ENCODE measurements at regions not wholly inside any gene's neighbourhood (a gene's known extent, or its start where the extent isn't known, plus 50 kb on each side); places are given as distances from the start of the nearest gene placed in this dataset.
A peak's percentile ranks its signal among the peaks of the same experiment; 100 is the strongest.

DNA sequence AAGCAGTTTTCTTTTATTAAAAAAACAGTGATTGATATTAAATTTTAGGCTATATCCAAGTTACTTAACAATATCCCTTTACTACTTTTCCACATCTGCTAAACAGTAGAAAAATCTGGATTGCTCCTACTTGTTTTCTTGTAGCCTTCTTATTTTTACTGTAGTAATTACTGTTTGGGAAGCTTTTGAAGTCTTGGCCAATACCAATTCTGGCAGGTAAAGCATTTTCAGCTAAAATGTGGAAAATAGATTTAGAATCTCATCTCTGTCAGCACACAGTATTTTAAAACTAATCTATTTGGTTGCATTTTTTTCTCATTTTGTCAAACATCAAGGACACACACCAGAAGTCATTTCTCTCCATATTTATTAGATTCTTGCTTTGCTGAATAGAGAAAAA is 1485.7 kb upstream of the PIK3C3 start:
- no peak for DNase-seq (ENCODE audit: low spot score)

DNA sequence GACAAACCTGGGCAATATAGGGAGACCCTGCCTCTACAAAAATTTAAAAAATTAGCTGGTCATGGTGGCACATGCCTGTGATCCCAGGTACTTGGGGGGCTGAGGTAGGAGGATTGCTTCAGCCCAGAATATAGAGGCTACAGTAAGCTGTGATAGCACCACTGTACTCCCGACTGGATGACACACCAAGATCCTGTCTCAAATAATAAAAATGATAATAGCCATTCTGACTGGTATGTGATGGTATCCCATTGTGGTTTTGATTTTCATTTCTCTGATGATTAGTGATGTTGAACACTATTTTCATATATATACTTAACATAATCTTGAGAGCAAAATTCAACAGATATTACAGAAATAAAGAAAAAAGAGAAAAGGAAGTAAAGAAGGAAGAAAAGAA is 1491.0 kb upstream of the PIK3C3 start:
- no peak for DNase-seq (ENCODE audit: low spot score)

DNA sequence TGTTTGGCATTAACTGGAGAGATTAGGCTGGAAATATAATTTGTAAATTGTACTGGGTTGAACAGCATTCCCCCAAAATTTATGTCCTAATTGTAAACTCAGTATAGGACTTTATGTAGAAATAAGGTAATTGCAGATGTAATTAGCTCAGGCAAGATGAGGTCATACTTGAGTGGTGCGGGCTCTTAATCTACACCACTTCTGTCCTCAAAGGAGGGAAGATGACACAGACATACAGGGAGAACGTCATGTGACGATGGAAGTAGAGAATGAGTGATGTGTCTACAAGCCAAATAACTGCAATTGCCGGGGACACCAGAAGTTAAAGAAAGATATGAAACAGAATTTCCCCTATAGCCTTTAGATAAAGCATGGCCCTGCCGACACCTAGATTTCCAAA is 1501.1 kb upstream of the PIK3C3 start:
- DNase-seq (ENCODE audit: low spot score), result no peak

DNA sequence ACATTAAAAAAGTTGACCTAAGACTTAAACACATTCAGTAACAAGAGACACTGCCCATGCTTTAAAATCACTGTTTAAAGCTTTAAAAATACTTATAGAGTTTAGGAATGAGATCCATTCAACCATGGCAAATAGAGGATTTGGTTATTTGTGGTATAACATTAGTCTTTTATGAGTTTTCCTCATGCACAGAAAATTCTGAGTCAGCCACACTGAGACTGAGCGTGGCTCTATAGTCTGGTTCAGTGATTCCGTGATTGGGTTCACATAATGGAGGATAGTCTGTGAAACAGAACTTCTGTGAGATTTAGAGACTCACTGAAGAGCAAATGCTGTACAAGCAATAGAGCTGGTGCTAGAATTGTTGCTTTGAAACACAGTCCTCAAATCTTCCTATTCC is 1502.4 kb upstream of the PIK3C3 start:
- DNase-seq (ENCODE audit: low spot score), result no peak

DNA sequence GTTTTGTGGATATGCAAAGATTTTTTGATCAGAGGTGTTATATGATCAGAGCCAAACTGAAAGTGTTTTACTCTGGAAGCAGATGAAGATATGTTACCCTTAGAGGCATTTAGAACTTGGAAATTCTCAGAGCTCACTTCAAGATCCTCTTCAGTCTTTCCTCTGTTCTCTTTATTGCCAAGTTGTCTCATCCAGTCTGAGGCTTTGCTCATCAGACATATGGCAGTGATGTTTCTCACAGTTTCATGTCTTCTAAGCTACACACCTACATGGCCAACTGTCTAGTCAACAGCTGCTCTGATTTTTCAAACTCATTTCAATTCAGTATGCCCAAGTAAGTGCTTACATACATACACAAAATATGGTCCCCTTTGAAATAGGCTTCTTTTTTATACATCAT is 1504.3 kb upstream of the PIK3C3 start:
- no peak for DNase-seq (ENCODE audit: low spot score)

DNA sequence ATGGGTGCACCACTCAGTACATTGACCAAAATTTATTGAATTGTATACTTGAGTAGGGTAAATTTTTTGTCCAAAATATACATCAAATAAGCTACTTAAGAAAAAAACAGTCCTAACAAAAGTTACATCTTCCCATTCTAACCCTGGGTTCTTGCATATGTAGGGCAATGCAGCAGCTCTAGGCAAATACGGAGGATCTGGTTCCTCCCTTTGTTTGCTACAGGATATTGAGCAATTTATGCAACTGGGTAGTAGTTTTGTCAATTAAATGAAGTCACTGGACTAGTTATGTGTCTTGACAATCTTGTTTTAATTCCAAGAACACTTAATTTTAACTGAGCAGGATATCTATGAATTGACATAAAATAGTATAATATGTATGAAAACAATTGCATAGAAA is 1507.2 kb upstream of the PIK3C3 start:
- no peak for DNase-seq (ENCODE audit: low spot score)

DNA sequence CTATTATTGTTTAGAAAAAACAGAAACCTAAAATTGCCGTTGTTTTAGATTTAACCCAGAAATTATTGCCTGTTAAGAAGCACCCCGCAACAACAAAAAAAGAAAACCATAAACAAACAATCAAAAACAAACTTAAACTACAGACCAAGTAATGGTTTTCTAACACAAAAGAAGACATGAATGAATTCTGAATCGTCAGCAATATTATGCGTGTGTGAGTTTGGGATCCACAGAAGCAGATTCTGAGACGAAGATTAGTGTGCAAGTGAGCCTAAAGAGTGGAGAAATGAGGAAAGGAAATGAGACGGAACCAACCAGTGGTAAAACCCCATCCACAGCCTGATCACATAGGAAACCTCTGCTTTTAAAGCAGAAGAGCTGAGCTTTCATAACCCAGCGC is 1514.9 kb upstream of the PIK3C3 start:
- no peak for DNase-seq (ENCODE audit: low spot score)

DNA sequence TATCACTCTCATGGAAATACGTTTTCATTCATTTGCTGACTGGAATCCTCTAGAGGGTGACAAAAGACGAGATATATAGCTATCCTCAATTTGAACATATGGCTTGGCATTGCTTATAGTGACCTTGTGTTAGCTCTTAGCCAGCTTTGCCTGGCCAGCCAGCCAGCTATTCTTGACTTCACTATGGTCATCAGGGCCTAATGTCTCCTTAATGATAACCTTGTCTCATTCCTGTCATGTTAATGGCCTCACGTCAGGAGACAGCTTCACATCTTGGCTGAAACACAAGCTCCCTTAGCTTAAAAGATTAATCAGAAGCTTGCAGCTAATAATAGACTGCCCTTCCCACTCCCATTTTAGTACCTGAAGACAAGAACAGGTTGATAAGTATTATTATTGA is 1517.5 kb upstream of the PIK3C3 start:
- no peak for DNase-seq (ENCODE audit: low spot score)

DNA sequence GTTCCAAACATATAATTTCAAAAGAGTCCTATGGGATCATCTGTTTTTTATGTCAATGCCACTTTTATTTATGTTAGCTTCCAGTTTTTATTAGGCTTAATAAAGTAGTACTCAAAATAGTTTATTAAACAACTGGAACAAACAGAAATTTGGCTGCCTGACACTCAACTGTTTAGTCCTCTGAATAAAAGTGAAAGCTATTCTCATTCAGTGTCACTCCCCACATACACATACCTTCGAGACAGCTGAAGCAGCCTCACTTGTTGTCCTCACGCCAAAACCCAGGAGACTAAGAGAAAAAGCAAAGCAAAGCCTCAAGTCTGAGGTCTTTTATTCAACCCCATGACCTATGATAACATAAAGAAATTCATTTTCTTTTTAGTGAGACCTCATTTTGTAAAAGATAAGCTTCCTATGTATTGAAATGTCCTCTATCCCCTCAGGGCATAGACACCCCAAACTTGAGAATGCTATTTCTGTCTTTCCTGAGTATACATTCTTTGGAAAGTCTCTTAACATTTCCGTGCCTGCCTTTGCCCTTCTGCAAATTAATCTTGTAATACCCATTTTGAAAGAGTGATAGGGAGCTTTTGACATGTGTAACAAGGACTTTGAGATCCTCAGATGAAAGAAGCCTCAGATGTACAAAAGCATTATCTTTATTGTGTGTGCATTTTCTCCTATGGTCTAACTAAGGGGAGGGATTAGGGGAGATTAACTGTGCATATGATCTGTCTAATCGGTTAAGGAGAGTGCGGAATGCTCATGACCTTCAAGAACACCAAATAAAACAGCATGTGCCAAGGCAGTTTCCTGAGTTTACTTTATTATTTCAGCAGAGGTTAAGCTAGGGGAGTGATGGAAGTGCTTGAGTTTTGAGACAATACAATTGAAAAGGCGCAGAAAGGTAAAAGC is 1523.7 kb upstream of the PIK3C3 start:
- DNase-seq (ENCODE audit: low spot score), result peak; percentile 4

DNA sequence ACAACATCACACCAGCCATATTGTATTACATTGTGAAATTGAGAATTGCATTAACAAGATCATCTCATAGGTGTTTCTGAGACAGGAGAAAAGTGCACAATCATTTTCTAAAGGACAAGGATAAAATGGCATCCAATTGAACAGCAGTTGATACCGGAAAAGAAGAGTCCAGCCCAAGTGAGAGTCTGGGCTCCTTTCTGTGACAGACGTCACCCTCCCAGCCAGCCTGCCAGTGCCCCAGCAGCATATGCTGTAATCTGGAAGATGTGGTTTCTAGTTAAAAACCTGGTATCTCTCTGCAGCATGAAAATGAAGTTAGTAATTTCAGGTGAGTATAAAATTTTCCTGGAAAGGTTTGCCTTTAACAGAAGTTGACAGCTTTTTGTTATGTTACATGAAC is 1531.7 kb upstream of the PIK3C3 start:
- DNase-seq (ENCODE audit: low spot score), result no peak

DNA sequence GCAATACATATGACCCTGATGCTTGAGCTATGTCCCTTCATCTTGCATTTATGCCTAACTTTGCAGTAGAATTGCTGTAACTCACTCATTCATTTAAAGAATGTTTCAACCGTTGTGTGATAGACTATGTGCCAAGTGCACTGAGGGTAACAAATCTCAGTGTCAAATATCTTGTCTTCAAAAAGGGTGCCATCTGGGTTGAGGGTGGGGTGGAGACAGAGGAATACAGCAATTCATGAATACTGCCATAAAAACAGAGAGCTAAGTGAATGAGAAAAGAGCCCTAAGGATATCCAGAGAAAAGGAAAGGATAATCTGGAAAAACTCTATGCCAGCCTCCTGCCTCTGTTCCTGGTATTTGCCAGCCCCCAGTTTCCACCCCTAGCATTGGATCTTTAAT is 1534.4 kb upstream of the PIK3C3 start:
- no peak for DNase-seq (ENCODE audit: low spot score)

DNA sequence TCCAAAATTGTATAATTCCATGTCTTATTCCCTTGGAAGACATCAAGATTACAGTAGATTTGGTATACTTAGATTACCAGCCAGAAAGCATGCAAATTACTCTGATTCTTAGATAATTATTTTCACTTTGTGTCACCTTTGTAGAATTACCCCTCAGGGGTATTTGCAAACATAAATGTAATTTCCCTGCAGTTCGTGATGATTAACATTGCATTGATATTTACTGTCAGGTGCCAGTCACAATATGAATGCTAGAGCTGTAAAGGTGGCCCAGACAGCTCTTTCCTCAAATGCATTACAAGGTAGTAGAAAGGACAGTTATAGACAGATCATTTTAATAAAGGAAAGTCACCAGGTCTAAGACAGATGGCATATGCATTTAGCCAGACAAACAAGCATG is 1537.5 kb upstream of the PIK3C3 start:
- DNase-seq (ENCODE audit: low spot score), result no peak

DNA sequence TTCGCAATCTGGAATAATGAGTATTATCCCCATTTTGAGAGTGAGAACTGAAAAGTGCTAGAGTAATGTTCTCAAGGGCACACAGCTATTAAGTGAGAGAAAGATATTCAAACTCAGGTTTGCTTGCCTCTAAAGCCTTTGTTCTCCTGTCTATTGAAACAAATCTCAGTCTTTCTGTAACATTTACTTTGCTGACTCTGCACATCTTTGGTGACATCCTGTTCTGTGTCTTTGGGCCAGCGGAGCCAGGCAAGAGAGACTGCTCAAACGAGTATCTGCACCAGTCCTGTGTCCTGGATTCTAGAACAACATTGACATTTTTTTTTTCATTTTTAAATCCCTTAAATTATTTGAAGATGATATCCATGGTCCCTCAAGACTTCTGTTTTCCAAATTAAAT is 1539.2 kb upstream of the PIK3C3 start:
- no peak for DNase-seq (ENCODE audit: low spot score)

DNA sequence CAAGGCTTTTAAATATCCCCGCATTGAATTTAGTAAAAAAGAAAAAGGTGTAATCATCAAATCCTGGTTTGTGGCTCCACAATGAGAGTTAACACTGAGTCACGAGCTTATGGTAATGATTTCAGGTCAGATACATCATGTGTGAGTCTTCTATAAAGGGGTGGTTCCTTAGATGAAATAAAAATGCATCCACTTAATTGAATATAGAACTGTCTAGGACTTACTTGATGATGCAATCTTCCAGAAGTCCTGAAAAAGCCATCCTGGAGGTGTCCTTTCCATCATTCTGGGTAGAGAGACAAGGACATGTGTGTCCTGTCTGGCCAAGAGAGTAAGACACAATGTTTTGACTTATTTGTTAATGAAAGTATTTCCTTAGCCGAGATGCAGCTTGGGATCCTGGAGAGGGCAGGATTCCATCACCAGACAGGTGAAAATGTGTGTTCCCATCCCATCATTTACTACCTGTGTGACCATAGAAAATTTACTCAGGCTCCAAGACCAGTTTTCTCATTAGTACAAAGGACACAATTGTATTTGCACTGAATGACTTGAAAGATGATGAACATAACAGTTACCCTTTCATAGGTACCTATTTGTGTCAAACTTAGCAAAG is 1539.8 kb upstream of the PIK3C3 start:
- DNase-seq (ENCODE audit: low spot score), result no peak

DNA sequence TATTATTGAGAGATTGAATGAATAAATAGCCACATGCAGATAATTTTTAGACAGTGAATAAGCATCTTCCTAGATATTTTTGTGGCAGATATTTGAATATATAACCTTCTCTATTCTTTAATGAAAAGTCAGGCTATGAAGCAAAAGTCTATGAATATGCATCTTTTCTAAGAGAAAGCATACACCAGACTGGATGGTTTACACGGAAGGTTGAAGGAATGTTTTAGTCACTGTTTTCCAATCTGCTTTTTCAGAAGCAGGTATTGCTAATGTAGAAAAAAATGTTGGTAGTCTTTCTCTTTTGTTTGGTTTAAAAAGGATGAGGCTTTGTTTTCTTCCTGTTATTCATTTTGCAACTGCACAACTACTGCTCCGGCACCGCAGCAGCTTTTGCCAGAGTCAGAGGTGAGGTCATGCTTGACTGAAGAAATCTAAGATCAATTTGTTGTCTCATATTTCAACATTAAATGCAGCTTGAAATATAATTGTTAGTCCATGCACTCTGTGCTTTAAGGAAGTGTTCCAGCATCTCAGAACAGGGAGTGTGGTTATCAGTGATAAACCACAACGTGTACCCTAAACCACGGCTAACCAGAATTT is 1540.8 kb upstream of the PIK3C3 start:
- peak; percentile 7 for DNase-seq (ENCODE audit: low spot score)

DNA sequence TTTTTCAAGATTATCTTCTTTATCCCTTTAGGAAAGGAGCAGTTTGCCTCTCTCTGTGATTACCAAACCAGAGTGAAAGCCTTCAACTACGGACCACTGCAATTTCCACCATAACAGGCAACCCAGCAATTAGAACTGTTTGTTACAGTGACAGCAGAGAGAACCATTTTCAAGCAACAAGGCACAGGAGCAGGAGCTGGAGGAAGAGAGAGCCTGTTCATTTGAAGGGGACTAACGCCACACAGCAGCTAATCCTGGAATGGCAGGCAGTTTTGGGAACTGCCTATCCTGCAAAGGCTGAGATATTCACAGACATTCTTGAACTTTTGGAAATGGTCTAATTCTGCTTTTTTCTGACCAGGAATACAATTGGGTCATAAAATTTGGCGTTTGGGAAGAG is 1541.9 kb upstream of the PIK3C3 start:
- DNase-seq (ENCODE audit: low spot score), result peak; percentile 49

DNA sequence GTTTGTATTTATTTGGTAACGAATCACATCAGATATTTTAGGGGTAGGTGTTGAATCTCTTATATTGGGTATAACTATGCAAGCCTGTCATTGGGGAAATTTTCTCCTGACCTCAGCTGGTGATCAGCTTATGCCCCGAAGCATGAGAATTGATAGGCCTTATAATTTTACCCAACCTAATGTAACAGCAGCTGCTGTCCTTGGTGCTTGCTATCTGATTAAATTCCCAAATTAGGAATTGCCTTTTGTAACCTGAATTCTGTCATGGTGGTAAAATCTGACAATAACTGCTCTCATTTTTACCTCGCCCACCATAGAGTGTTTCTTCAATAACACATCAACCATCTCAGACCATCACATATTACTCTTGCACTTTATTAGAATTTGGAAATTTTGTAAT is 1542.6 kb upstream of the PIK3C3 start:
- no peak for DNase-seq (ENCODE audit: low spot score)

DNA sequence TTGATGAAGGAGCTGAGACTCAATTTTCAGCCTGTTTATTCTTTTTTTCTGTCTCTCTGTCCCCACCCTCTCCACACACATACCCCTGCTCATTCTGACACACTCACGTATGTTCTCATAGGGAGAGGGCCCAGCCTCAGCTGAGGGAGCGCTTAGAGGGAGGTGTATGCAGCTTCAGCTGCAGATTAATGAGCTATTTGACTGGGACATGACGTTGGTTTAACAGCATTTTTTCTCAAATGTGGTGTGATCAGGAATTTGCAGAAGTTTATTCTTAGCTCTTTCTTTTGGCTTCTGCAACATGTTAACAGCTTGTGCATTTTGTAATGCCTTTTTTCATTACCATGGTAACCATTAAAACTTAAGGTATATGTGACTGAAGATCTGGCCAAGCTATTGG is 1547.1 kb upstream of the PIK3C3 start:
- DNase-seq (ENCODE audit: low spot score), result no peak

DNA sequence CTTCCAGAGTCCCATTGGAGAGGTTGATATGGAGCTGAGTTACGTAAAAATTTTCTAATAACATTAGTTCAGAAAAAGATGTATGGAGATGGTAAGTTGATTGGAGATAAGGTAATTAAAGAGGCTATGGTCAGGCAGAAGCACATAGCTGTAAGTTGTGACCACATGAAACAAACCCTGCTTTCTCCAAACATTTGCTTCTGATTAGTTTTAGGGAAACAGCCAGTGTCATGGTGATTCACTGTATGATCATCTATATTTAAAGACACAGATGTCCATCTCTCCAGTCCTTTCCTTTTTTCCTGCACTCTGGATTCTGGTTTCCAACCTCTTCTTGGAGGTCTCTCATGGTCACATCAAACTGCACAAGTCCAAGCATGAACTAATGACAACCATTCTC is 1550.8 kb upstream of the PIK3C3 start:
- no peak for DNase-seq (ENCODE audit: low spot score)

DNA sequence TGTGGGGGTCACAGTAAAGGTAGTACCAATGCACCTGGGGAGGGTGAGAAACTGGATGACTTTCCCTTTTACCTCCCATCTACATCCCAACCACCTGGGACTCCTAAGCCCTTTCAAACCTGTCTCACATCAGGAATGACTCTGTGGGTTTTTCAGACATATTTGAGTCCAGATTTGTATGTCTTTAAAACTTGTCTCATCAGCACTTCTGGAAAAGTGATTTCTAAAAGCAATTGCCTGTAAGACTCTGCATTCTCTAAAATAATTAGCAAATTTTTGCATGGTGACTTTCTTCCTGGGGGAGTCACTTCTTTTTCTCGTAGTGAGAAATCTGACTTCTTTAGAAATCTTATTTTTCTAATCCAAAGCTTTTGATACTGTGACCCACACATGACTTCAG is 1553.0 kb upstream of the PIK3C3 start:
- no peak for DNase-seq (ENCODE audit: low spot score)

DNA sequence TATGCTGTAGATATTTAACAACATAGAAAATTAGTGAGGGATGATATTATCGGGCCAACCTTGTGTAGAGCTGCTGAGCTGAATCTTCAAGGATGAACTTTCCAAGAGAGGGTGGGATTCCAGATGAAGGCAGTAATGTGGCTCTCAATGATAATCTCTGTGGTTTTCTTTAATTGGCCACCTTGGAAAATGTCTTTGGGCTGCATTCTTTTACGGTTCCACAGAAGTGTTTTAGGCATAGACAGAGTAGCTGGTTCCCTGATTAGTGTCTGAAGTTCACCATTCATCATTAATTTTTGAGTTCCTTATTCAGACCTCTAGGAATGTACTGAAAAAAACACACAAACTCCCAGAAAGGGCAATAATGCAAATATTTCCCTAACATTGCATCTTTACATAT is 1566.9 kb upstream of the PIK3C3 start:
- DNase-seq (ENCODE audit: low spot score), result no peak

DNA sequence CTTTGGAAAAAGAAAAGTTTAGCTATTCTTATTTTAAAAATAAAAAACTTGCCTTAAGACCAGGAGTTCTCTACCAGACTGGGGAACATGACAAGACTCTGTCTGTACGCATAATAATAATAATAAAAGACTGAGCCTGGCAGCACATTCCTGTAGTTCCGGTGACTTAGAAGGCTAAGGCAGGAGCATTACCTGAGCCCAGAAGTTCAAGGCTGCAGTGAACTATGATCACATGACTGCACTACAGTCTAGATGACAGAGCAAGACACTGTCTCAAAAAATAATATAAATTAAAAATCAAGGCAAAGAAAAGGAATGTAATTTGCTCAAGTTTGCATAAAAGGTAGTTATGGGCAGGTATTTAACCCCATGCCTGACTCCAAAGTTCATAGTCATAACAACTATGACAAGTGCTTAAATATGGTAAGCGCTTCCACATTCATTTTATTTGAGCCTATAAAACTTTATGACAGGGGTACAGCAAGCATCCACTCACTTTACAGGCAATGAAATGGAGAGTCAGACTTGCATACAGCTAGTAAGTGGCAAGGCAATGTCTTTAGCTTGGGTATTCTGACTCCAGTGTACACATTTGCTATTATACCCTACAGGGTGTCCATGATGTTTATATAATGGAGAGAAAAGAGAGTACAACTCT is 1567.8 kb upstream of the PIK3C3 start:
- no peak for DNase-seq (ENCODE audit: low spot score)

DNA sequence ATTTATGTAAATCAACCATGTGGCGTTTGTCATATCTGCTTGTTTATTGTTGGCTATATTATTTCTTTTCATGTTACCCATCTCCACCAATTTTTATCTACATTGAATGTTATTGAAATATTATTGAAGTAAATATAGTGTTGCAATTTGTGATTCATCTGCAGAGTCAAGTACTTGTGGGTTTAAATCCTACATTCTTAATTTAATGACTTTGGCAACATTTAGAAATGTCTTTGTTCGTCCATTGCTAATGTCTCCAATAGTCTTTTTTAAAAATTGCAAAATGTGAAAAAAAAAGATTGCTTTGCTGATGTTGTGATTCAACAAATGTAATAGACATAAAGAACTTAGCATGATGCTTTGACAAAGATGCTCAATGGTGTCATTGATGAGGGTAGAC is 1572.8 kb upstream of the PIK3C3 start:
- DNase-seq (ENCODE audit: low spot score), result no peak
